Epithelial cell of esophagus (primary cell): ENCODE measurements at regions not wholly inside any gene's neighbourhood (a gene's known extent, or its start where the extent isn't known, plus 50 kb on each side); places are given as distances from the start of the nearest gene placed in this dataset.

Experiments
- DNase-seq: peaks from one replicate; pipeline ENCODE4 v3.0.0; 2010; ENCODE audit warnings: low read depth
- H3K4me3 ChIP-seq: 2 replicates; pipeline ENCODE4 v1.5.1; 2011; ENCODE audit warnings: mild to moderate bottlenecking, low read length, control low read depth
- TF ChIP-seq, protein P1 (sequence below): IDR thresholded peaks from 2 replicates; pipeline ENCODE4 v1.5.1; 2011; ENCODE audit warnings: low read depth, mild to moderate bottlenecking, low read length, control low read depth, inconsistent platforms; ENCODE audit not compliant: insufficient read depth; ENCODE audit errors: missing control alignments

GRCh38 chr3:137509354-137510045 lies 254.6 kb upstream of the SOX14 start:
- no peak overlapping the region for H3K4me3 ChIP-seq
- TF ChIP-seq, protein P1, sequence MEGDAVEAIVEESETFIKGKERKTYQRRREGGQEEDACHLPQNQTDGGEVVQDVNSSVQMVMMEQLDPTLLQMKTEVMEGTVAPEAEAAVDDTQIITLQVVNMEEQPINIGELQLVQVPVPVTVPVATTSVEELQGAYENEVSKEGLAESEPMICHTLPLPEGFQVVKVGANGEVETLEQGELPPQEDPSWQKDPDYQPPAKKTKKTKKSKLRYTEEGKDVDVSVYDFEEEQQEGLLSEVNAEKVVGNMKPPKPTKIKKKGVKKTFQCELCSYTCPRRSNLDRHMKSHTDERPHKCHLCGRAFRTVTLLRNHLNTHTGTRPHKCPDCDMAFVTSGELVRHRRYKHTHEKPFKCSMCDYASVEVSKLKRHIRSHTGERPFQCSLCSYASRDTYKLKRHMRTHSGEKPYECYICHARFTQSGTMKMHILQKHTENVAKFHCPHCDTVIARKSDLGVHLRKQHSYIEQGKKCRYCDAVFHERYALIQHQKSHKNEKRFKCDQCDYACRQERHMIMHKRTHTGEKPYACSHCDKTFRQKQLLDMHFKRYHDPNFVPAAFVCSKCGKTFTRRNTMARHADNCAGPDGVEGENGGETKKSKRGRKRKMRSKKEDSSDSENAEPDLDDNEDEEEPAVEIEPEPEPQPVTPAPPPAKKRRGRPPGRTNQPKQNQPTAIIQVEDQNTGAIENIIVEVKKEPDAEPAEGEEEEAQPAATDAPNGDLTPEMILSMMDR: no peak
- no peak for DNase-seq

- DNase-seq: no peak
- no peak overlapping the region for H3K4me3 ChIP-seq
- TF ChIP-seq, protein P1: no peak
These were observed 252.5 kb upstream of the SOX14 start for GRCh38 chr3:137511655-137512054.

DNA sequence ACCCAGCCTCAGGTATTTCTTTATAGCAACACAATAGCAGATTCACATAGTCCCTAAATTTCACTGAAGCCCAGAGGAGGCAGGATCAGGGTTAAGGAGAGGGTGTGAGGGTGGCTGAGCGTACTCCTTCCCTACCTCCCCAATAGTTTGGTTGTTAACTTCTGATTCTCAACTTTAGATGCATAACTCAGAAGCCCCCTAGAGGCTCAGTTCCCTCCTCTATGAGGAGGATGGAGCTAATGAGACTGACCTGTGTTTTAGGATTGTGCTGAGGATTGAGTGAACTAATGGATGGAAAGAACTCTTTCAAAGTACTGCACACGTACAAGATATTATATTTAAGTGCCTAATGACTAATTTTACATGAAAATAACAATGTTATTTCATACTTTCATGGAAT lies 249.3 kb upstream of the SOX14 start:
- H3K4me3 ChIP-seq: no peak overlapping the region
- DNase-seq: no peak
- TF ChIP-seq, protein P1: no peak

DNA sequence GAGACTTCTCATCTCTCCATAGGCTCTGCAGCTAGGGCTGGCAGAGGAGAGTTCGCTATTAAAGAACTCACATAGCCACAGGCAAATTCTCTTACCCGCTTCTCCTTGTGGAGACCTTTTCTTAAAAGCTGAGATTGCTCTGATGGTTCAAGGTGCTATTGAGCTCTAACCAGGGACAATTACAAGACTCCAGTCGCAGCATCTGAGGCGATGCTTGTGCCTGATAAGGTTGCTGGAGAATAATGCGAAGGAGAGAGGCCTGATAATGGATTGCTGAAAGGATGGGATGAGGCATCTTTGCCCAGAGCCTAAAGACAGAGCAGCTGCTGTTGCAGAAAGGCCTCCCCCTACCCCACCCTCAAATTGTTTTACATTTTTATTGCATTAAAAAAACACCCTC lies 244.5 kb upstream of the SOX14 start:
- DNase-seq: no peak
- H3K4me3 ChIP-seq: no peak overlapping the region
- TF ChIP-seq, protein P1: no peak

- H3K4me3 ChIP-seq: no peak overlapping the region
- TF ChIP-seq, protein P1: no peak
- DNase-seq: no peak
These were observed 239.4 kb upstream of the SOX14 start for GRCh38 chr3:137524751-137525150.

DNA sequence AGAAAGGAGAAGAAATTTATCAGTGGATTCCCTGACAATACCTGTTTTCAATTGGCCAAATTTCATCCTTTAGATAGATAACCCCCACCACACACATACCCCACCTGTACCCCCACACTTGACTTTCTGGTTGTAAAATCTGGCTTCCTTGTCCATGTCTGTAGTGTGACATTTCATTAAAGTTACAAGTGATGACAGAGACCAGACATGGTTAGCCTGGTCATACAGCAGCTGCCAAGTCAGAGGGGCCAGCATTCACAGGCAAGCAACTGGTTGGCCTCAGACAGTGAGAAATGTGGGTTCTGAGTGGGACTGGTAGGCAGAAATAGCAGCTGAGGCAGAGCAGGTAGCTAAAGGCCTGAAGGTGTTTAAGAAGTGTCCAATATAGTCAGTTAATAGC lies 238.6 kb upstream of the SOX14 start:
- DNase-seq: no peak
- no peak overlapping the region for H3K4me3 ChIP-seq
- TF ChIP-seq, protein P1: no peak

DNA sequence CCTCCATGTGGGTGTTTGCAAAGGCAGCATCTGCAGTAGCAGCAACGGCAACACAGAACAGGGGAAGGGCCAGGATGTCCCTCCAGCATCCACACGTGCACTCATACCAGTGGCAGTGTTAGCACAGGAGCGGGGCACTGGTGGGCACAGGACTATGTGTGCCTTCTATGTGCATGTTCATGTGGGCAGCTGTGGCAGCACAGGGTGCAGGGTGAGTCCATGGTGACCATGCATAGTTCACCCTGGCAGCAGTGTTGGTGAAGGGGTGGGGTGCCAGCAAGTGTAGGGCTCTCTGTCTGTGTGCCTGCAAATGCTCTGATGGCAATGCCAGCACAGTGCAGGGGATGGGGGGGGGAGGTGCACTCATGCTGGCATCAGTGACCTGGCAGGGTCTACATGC lies 222.1 kb upstream of the SOX14 start:
- no peak overlapping the region for H3K4me3 ChIP-seq
- TF ChIP-seq, protein P1: no peak
- no peak for DNase-seq
